Calu3 (cell line): ENCODE measurements at regions not wholly inside any gene's neighbourhood (a gene's known extent, or its start where the extent isn't known, plus 50 kb on each side); places are given as distances from the start of the nearest gene placed in this dataset.

Source experiments
- BruUV-seq: library from RNA; stranded (reverse); fragments of 400-500 nt; replicated peaks from 2 replicates; lab custom pipeline; 2021; lab: Mats Ljungman, UMichigan
- CTCF ChIA-PET: fragments of 300-600 bp; sonication (Branson Sonifier 250); formaldehyde crosslinking; loops from one replicate; lab custom pipeline; 2022; ENCODE audit warnings: antibody characterized with exemption; lab: Charles Lee
- DNase-seq: peaks from one replicate; pipeline ENCODE4 v3.0.0; 2022
- H3K27ac Mint-ChIP-seq: one replicate; pipeline ENCODE4 v1.8.0; 2022; ENCODE audit warnings: mixed read lengths; ENCODE audit not compliant: unreplicated experiment
- H3K27me3 Mint-ChIP-seq: one replicate; pipeline ENCODE4 v1.8.0; 2022; ENCODE audit warnings: mixed read lengths; ENCODE audit not compliant: unreplicated experiment
- H3K36me3 Mint-ChIP-seq: one replicate; pipeline ENCODE4 v1.8.0; 2022; ENCODE audit warnings: mild to moderate bottlenecking, moderate library complexity, mixed read lengths; ENCODE audit not compliant: insufficient read depth, unreplicated experiment
- H3K4me1 Mint-ChIP-seq: one replicate; pipeline ENCODE4 v1.8.0; 2022; ENCODE audit warnings: mild to moderate bottlenecking, low read depth, mixed read lengths; ENCODE audit not compliant: unreplicated experiment
- H3K4me3 Mint-ChIP-seq: one replicate; pipeline ENCODE4 v1.8.0; 2022; ENCODE audit warnings: mild to moderate bottlenecking, low read depth, moderate library complexity, mixed read lengths; ENCODE audit not compliant: unreplicated experiment
- H3K9me3 Mint-ChIP-seq: one replicate; pipeline ENCODE4 v1.8.0; 2022; ENCODE audit warnings: low read depth, mixed read lengths; ENCODE audit not compliant: unreplicated experiment
- CTCF ChIP-seq: fragments of 200-600 bp; IDR thresholded peaks from one replicate; pipeline ENCODE4 v1.8.0; 2022; ENCODE audit warnings: antibody characterized with exemption; ENCODE audit not compliant: unreplicated experiment
- intact Hi-C: fragments of 100-400 bp; cut with micrococcal nuclease; formaldehyde crosslinking; loops from one replicate; pipeline ENCODE4 v1.10.0; 2022; ENCODE audit not compliant: unreplicated experiment

GRCh38 chr12:105466901-105467598 lies 136.6 kb downstream of the C12orf75 start:
- CTCF ChIA-PET: no interaction called here
- no TSS peak for BruUV-seq
- peaks cover 25% of the 10 kb centered on the region for H3K27me3 Mint-ChIP-seq
- H3K4me3 Mint-ChIP-seq: no peak overlapping the region
- no peaks in the 10 kb centered on the region for H3K36me3 Mint-ChIP-seq
- DNase-seq: no peak
- H3K4me1 Mint-ChIP-seq: peaks cover 9% of the 10 kb centered on the region
- TF ChIP-seq CTCF: no peak
- H3K27ac Mint-ChIP-seq: no peak overlapping the region
- no peaks in the 10 kb centered on the region for H3K9me3 Mint-ChIP-seq
- intact Hi-C loops: no loop called here

- H3K4me1 Mint-ChIP-seq: peaks cover 9% of the 10 kb centered on the region
- CTCF ChIA-PET: no interaction called here
- no peak overlapping the region for H3K27ac Mint-ChIP-seq
- peaks cover 25% of the 10 kb centered on the region for H3K27me3 Mint-ChIP-seq
- no peak for DNase-seq
- no TSS peak for BruUV-seq
- no peak for TF ChIP-seq CTCF
- H3K4me3 Mint-ChIP-seq: no peak overlapping the region
- no peaks in the 10 kb centered on the region for H3K9me3 Mint-ChIP-seq
- no peaks in the 10 kb centered on the region for H3K36me3 Mint-ChIP-seq
- intact Hi-C loops: no loop called here
These were observed 137.3 kb downstream of the C12orf75 start for GRCh38 chr12:105467710-105468366.

- Mint-ChIP-seq H3K27me3 (peaks cover 25% of the 10 kb centered on the region), H3K9me3 (no peaks in the 10 kb centered on the region), H3K36me3 (no peaks in the 10 kb centered on the region), H3K4me3 (no peak overlapping the region), H3K4me1 (peaks cover 9% of the 10 kb centered on the region), H3K27ac (no peak overlapping the region)
- no peak for DNase-seq
- BruUV-seq: no TSS peak
- intact Hi-C loops: no loop called here
- CTCF ChIA-PET: no interaction called here
- TF ChIP-seq CTCF: no peak
These were observed 138.0 kb downstream of the C12orf75 start for GRCh38 chr12:105468464-105468863.

GRCh38 chr12:105469211-105469610 lies 138.7 kb downstream of the C12orf75 start:
- no TSS peak for BruUV-seq
- CTCF ChIA-PET: no interaction called here
- TF ChIP-seq CTCF: no peak
- Mint-ChIP-seq H3K36me3 (no peaks in the 10 kb centered on the region), H3K27ac (no peak overlapping the region), H3K4me1 (peaks cover 9% of the 10 kb centered on the region), H3K27me3 (peaks cover 25% of the 10 kb centered on the region), H3K9me3 (no peaks in the 10 kb centered on the region), H3K4me3 (no peak overlapping the region)
- DNase-seq: no peak
- intact Hi-C loops: no loop called here
